GM19324 (cell line): ENCODE measurements at regions not wholly inside any gene's neighbourhood (a gene's known extent, or its start where the extent isn't known, plus 50 kb on each side); places are given as distances from the start of the nearest gene placed in this dataset.
"Not testable (repeated sequence)": the region's sequence is repeated elsewhere in the genome, so short reads cannot be mapped to it uniquely, and the experiment has no call there.

ENCODE experiments used
- ATAC-seq: cut with Tn5 transposase; IDR thresholded peaks from one replicate; pipeline ENCODE4 v1.9.1; 2021; ENCODE audit warnings: mild to moderate bottlenecking, moderate library complexity; ENCODE audit not compliant: unreplicated experiment, low FRiP score

GRCh38 chr13:39930544-39931444 is 275.3 kb downstream of the COG6 start:
- peak; percentile 71 for ATAC-seq

GRCh38 chr13:39931505-39931904 is 276.0 kb downstream of the COG6 start:
- no peak for ATAC-seq

GRCh38 chr13:39932514-39932913 is 277.1 kb downstream of the COG6 start:
- ATAC-seq, result not testable (repeated sequence)

DNA sequence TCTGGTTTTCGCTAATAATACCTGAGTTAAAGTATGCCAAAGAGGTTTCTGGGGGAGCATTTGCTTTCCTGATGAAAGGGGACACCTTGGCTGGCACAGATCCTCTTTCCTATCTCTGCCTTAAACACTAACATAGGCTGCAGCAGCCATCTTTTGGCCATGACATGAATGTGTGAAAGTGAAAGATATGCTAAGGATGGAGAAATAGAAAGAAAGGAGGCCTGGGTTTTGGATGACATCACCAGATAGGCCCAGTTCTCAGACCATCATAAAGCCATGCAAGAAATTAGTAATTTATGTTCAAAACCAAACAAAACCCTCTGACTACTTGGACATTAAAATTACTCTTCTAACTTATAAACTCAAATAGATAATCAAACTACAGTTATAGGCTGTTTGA is 279.7 kb downstream of the COG6 start:
- ATAC-seq, result no peak

- no peak for ATAC-seq
Measured at GRCh38 chr13:39938596-39938995, 283.1 kb downstream of the COG6 start.

GRCh38 chr13:39941236-39941635 is 285.8 kb downstream of the COG6 start:
- ATAC-seq, result no peak

DNA sequence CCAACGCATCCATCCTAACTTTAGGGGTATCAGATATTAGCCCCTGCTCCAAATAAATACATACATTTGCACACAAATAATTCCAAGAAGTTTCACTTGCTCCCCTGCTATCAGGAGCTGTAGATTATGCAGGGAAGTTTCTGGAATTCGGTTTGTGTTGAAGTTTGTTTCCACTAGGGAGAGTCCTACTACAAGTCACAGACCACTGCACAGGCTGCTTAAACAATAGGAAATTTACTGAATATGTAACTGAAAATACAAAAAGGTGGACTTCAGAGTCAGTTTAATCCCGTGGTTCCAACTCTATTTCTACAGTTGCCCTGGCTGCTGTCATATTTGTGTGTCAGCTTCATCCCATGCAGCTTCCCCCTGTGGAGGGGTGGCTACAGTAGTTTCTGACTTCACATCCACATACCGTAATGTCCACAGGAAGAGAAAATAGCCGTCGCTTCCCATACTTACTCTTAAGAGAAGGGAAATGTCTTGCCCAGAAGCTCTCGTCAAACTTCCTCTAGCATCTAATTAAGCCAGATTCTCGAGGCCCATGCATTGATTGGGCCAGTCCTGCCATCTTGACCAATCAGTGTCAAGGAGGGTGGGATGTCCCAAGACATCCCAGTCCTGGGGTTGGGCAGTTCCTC is 286.6 kb downstream of the COG6 start:
- no peak for ATAC-seq

- peak; percentile 82 for ATAC-seq
Measured at GRCh38 chr13:39942552-39943273, 287.3 kb downstream of the COG6 start.

DNA sequence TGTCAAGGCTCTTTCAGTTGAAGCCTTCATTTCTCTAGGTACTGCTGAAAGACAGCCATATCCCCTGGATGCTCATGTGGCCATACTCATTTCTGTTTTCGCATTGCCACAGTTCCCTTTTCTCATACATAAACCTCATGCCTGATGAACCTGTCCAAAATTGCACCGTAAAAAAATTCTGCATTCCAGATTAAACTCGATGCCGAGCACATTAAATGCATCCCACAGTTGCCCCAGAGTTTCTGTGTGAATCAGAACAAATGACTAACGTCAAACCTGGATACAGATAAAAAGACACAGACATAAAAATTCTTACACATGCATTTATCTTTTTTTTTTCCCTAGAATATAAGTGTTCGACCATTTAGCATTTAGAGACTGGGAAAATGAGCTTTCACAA is 288.2 kb downstream of the COG6 start:
- ATAC-seq, result no peak

DNA sequence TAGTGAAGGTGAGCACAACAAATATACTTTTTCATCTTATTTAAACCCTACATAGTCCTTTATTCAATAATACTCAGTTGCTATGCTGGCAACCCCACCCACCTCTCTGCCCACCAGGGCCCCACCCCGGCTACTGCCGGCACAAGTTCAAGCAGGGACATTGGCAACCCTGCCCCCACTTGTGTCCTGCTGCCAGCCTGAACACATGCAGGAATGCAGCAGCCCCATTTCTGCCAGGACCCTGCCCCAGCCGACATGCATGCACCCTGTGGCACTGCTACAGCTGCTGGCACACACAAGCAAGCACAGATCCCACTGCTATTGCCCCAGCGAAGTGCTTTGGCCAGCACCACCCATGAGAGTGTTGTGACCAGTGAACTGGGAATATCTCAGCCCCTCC is 289.8 kb downstream of the COG6 start:
- no peak for ATAC-seq

GRCh38 chr13:39946769-39947168 is 291.3 kb downstream of the COG6 start:
- ATAC-seq, result no peak

- ATAC-seq, result no peak
Measured at GRCh38 chr13:39951301-39951700, 295.8 kb downstream of the COG6 start.

GRCh38 chr13:39952249-39953233 is 297.1 kb downstream of the COG6 start:
- ATAC-seq, result no peak

DNA sequence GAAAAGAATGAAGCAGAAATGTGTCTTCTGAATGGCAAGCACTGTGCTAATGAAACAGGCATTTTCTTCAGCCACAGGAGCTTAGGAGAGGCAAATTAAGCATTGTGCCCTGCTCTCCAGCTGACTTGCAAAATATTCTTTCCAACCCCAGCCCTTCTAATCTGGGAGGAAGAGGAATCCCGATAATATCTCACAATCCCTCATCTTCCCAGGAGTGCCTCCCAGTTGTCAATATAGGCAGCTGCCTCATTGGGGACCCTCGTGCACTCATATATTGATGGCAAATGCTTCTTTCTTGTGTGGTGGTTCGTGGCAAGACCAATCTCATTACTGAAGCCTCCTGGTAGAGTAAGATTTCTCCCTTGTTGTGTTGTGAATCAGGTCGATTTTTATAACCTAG is 299.0 kb downstream of the COG6 start:
- ATAC-seq, result no peak

DNA sequence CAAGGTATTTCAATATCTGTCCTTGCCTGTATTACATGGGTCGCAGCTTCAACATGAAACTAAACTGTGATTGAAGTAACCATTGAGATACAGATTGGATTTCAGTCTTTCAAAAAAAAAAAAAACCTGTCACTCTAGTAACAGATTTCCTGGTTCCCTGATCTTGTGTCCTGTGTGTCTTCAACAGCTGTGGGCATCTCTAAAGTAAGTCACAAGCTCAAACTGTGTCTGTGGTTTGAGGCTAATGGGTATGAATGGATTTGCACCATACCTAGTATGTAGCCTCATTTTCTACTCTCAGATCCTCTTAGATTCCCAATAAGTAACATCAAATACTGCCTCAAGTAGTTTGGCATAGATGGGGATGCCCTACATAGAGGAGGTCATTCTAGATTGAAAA is 300.1 kb downstream of the COG6 start:
- no peak for ATAC-seq

GRCh38 chr13:39956036-39956435 is 300.6 kb downstream of the COG6 start:
- no peak for ATAC-seq

- no peak for ATAC-seq
Measured at GRCh38 chr13:39957868-39958677, 302.6 kb downstream of the COG6 start.

- ATAC-seq, result no peak
Measured at GRCh38 chr13:39959497-39960144, 304.2 kb downstream of the COG6 start.

DNA sequence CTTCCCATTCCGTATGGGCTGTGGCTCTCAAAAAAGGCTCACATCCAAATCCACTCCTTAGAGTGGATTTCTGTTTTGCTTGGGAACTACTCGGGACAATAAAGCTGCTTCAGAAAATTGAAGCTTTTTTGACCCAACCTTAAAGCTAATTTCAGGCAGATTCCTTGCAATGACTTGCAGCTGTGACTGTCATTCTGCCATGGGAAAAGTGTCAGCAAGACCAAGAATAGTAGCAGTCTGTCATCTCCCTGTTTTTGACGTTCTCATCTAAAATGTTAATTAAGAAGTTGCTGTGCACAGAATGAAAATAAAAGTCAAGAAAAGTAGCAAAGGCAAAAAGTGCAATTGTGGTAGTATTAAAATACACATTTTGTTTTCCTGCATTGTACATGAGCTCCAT is 304.7 kb downstream of the COG6 start:
- ATAC-seq, result no peak
